ENCODE measurements at regions not wholly inside any gene's neighbourhood (a gene's known extent, or its start where the extent isn't known, plus 50 kb on each side); places are given as distances from the start of the nearest gene placed in this dataset.

- DNase-seq (ENCODE audit: insufficient read length, low spot score) (no peak), FAIRE-seq (no peak)
- TF ChIP-seq POLR2AphosphoS5 (IDR thresholded peaks at IDR 0.05; ENCODE audit: low read depth, low read length) (no peak), POLR2A (IDR thresholded peaks at IDR 0.05; ENCODE audit: low read depth, low read length) (no peak), PAX5 (IDR thresholded peaks at IDR 0.05; ENCODE audit: insufficient read depth, low read length, severe bottlenecking) (no peak), TAF1 (IDR thresholded peaks at IDR 0.05; ENCODE audit: low read depth, low read length) (no peak), SPI1 (IDR thresholded peaks at IDR 0.05; ENCODE audit: low read depth, low read length) (no peak), POU2F2 (IDR thresholded peaks at IDR 0.05; ENCODE audit: low read depth, low read length) (no peak)
These were observed 368.9 kb upstream of the MAF start for GRCh38 chr16:79969458-79969857.

GRCh38 chr16:79966226-79966625 is 365.7 kb upstream of the MAF start:
- no peak for FAIRE-seq
- DNase-seq (ENCODE audit: insufficient read length, low spot score) = no peak
- TF ChIP-seq POLR2AphosphoS5 (IDR thresholded peaks at IDR 0.05; ENCODE audit: low read depth, low read length) (no peak), POLR2A (IDR thresholded peaks at IDR 0.05; ENCODE audit: low read depth, low read length) (no peak), POU2F2 (IDR thresholded peaks at IDR 0.05; ENCODE audit: low read depth, low read length) (no peak), PAX5 (IDR thresholded peaks at IDR 0.05; ENCODE audit: insufficient read depth, low read length, severe bottlenecking) (no peak), SPI1 (IDR thresholded peaks at IDR 0.05; ENCODE audit: low read depth, low read length) (no peak), TAF1 (IDR thresholded peaks at IDR 0.05; ENCODE audit: low read depth, low read length) (no peak)

- TF ChIP-seq POLR2A (IDR thresholded peaks at IDR 0.05; ENCODE audit: low read depth, low read length) (no peak), TAF1 (IDR thresholded peaks at IDR 0.05; ENCODE audit: low read depth, low read length) (no peak), SPI1 (IDR thresholded peaks at IDR 0.05; ENCODE audit: low read depth, low read length) (no peak), PAX5 (IDR thresholded peaks at IDR 0.05; ENCODE audit: insufficient read depth, low read length, severe bottlenecking) (no peak), POLR2AphosphoS5 (IDR thresholded peaks at IDR 0.05; ENCODE audit: low read depth, low read length) (no peak), POU2F2 (IDR thresholded peaks at IDR 0.05; ENCODE audit: low read depth, low read length) (no peak)
- DNase-seq (ENCODE audit: insufficient read length, low spot score) = no peak
- no peak for FAIRE-seq
These were observed 365.2 kb upstream of the MAF start for GRCh38 chr16:79965718-79966117.

- FAIRE-seq = no peak
- DNase-seq (ENCODE audit: insufficient read length, low spot score) = no peak
- TF ChIP-seq POLR2AphosphoS5 (IDR thresholded peaks at IDR 0.05; ENCODE audit: low read depth, low read length) = no peak
- no peak for TF ChIP-seq PAX5 (IDR thresholded peaks at IDR 0.05; ENCODE audit: insufficient read depth, low read length, severe bottlenecking)
- no peak for TF ChIP-seq POU2F2 (IDR thresholded peaks at IDR 0.05; ENCODE audit: low read depth, low read length)
- TF ChIP-seq TAF1 (IDR thresholded peaks at IDR 0.05; ENCODE audit: low read depth, low read length) = no peak
- no peak for TF ChIP-seq POLR2A (IDR thresholded peaks at IDR 0.05; ENCODE audit: low read depth, low read length)
- TF ChIP-seq SPI1 (IDR thresholded peaks at IDR 0.05; ENCODE audit: low read depth, low read length) = no peak
These were observed 363.6 kb upstream of the MAF start for GRCh38 chr16:79964104-79964503.

- FAIRE-seq (no peak), DNase-seq (ENCODE audit: insufficient read length, low spot score) (no peak)
- TF ChIP-seq SPI1 (IDR thresholded peaks at IDR 0.05; ENCODE audit: low read depth, low read length) = no peak
- no peak for TF ChIP-seq PAX5 (IDR thresholded peaks at IDR 0.05; ENCODE audit: insufficient read depth, low read length, severe bottlenecking)
- no peak for TF ChIP-seq POU2F2 (IDR thresholded peaks at IDR 0.05; ENCODE audit: low read depth, low read length)
- TF ChIP-seq TAF1 (IDR thresholded peaks at IDR 0.05; ENCODE audit: low read depth, low read length) = no peak
- TF ChIP-seq POLR2A (IDR thresholded peaks at IDR 0.05; ENCODE audit: low read depth, low read length) = no peak
- TF ChIP-seq POLR2AphosphoS5 (IDR thresholded peaks at IDR 0.05; ENCODE audit: low read depth, low read length) = no peak
These were observed 362.4 kb upstream of the MAF start for GRCh38 chr16:79962962-79963361.

GRCh38 chr16:79959226-79959625 is 358.7 kb upstream of the MAF start:
- FAIRE-seq (no peak), DNase-seq (ENCODE audit: insufficient read length, low spot score) (no peak)
- TF ChIP-seq SPI1 (IDR thresholded peaks at IDR 0.05; ENCODE audit: low read depth, low read length) (no peak), POLR2A (IDR thresholded peaks at IDR 0.05; ENCODE audit: low read depth, low read length) (no peak), TAF1 (IDR thresholded peaks at IDR 0.05; ENCODE audit: low read depth, low read length) (no peak), POLR2AphosphoS5 (IDR thresholded peaks at IDR 0.05; ENCODE audit: low read depth, low read length) (no peak), POU2F2 (IDR thresholded peaks at IDR 0.05; ENCODE audit: low read depth, low read length) (no peak), PAX5 (IDR thresholded peaks at IDR 0.05; ENCODE audit: insufficient read depth, low read length, severe bottlenecking) (no peak)

- DNase-seq (ENCODE audit: insufficient read length, low spot score) = no peak
- FAIRE-seq = no peak
- no peak for TF ChIP-seq PAX5 (IDR thresholded peaks at IDR 0.05; ENCODE audit: insufficient read depth, low read length, severe bottlenecking)
- TF ChIP-seq TAF1 (IDR thresholded peaks at IDR 0.05; ENCODE audit: low read depth, low read length) = no peak
- TF ChIP-seq POU2F2 (IDR thresholded peaks at IDR 0.05; ENCODE audit: low read depth, low read length) = no peak
- no peak for TF ChIP-seq POLR2AphosphoS5 (IDR thresholded peaks at IDR 0.05; ENCODE audit: low read depth, low read length)
- TF ChIP-seq POLR2A (IDR thresholded peaks at IDR 0.05; ENCODE audit: low read depth, low read length) = no peak
- TF ChIP-seq SPI1 (IDR thresholded peaks at IDR 0.05; ENCODE audit: low read depth, low read length) = no peak
These were observed 354.6 kb upstream of the MAF start for GRCh38 chr16:79954921-79955705.

GRCh38 chr16:79950932-79951719 is 350.6 kb upstream of the MAF start:
- DNase-seq (ENCODE audit: insufficient read length, low spot score) = no peak
- TF ChIP-seq POU2F2 (IDR thresholded peaks at IDR 0.05; ENCODE audit: low read depth, low read length) (no peak), PAX5 (IDR thresholded peaks at IDR 0.05; ENCODE audit: insufficient read depth, low read length, severe bottlenecking) (no peak), SPI1 (IDR thresholded peaks at IDR 0.05; ENCODE audit: low read depth, low read length) (no peak), TAF1 (IDR thresholded peaks at IDR 0.05; ENCODE audit: low read depth, low read length) (no peak), POLR2A (IDR thresholded peaks at IDR 0.05; ENCODE audit: low read depth, low read length) (no peak), POLR2AphosphoS5 (IDR thresholded peaks at IDR 0.05; ENCODE audit: low read depth, low read length) (no peak)
- FAIRE-seq = no peak

- FAIRE-seq = no peak
- TF ChIP-seq PAX5 (IDR thresholded peaks at IDR 0.05; ENCODE audit: insufficient read depth, low read length, severe bottlenecking) = no peak
- no peak for TF ChIP-seq SPI1 (IDR thresholded peaks at IDR 0.05; ENCODE audit: low read depth, low read length)
- TF ChIP-seq POLR2A (IDR thresholded peaks at IDR 0.05; ENCODE audit: low read depth, low read length) = no peak
- TF ChIP-seq POU2F2 (IDR thresholded peaks at IDR 0.05; ENCODE audit: low read depth, low read length) = no peak
- TF ChIP-seq TAF1 (IDR thresholded peaks at IDR 0.05; ENCODE audit: low read depth, low read length) = no peak
- no peak for TF ChIP-seq POLR2AphosphoS5 (IDR thresholded peaks at IDR 0.05; ENCODE audit: low read depth, low read length)
- DNase-seq (ENCODE audit: insufficient read length, low spot score) = no peak
These were observed 348.9 kb upstream of the MAF start for GRCh38 chr16:79949417-79949816.
